ENCODE measurements at regions not wholly inside any gene's neighbourhood (a gene's known extent, or its start where the extent isn't known, plus 50 kb on each side); places are given as distances from the start of the nearest gene placed in this dataset.

DNA sequence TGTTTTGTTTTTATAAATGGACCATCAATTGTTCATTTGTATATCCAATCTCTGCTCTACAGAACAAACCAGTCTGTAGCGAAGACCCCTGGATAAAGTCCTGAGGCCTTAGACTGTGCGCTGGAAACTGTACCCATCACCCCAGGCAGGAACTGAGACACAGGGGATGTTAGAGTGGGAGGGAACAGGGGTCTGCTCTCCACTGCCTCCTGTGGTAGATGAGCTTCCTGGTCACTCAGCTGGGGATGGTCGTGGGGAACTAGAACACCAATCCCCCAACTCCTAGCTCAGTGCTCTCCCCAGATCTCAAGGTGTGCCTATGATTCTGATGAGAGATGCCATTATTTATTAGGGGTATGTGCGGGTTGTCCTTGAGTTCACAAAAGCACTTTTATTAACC lies 340.2 kb upstream of the IGF1R start:
- no peak for TF ChIP-seq POLR2A (IDR thresholded peaks at IDR 0.05)
- no peak for TF ChIP-seq CTCF (IDR thresholded peaks at IDR 0.05)
